HL-60 (cell line): ENCODE measurements at regions not wholly inside any gene's neighbourhood (a gene's known extent, or its start where the extent isn't known, plus 50 kb on each side); places are given as distances from the start of the nearest gene placed in this dataset.

Experiments
- DNase-seq, 2 experiments: peaks; one replicate each; pipeline ENCODE4 v3.0.0-alpha.2; 2010 to 2020; ENCODE audit warnings: low read depth in 1 of 2, low spot score in 1 of 2
- H3K27ac ChIP-seq: fragments of 250-450 bp; sonication (Bioruptor Pico); replicated peaks from 2 replicates; pipeline ENCODE4 v1.5.1; 2020; ENCODE audit warnings: mild to moderate bottlenecking, moderate library complexity
- H3K27me3 ChIP-seq: fragments of 250-450 bp; sonication (Bioruptor Pico); 2 replicates; pipeline ENCODE4 v1.5.1; 2021; ENCODE audit warnings: mild to moderate bottlenecking, moderate library complexity; ENCODE audit not compliant: insufficient read depth, poor library complexity, severe bottlenecking
- H3K4me3 ChIP-seq: replicated peaks from 2 replicates; pipeline ENCODE4 v1.5.1; 2011; ENCODE audit warnings: mild to moderate bottlenecking, control low read depth, low read length; ENCODE audit not compliant: insufficient read depth
- CTCF ChIP-seq: IDR thresholded peaks from one replicate; pipeline ENCODE4 v1.5.1; 2011; ENCODE audit warnings: low read length, control low read depth, inconsistent platforms; ENCODE audit not compliant: insufficient read depth
- GABPA ChIP-seq: IDR thresholded peaks from 2 replicates; pipeline ENCODE4 v1.6.1; 2012; ENCODE audit warnings: low read depth
- POLR2AphosphoS5 ChIP-seq: IDR thresholded peaks from 2 replicates; pipeline ENCODE4 v1.6.1; 2012; ENCODE audit warnings: low read depth
- REST ChIP-seq: IDR thresholded peaks from 2 replicates; pipeline ENCODE4 v1.6.1; 2012; ENCODE audit warnings: low read depth; ENCODE audit not compliant: insufficient replicate concordance
- SPI1 ChIP-seq: IDR thresholded peaks from 2 replicates; pipeline ENCODE4 v1.6.1; 2012; ENCODE audit warnings: low read depth, mild to moderate bottlenecking, borderline replicate concordance

- Histone ChIP-seq H3K27me3 (peaks cover 3% of the 10 kb centered on the region), H3K4me3 (no peak overlapping the region), H3K27ac (no peak overlapping the region)
- no peak for DNase-seq
- TF ChIP-seq SPI1 (no peak), GABPA (no peak), POLR2AphosphoS5 (no peak), CTCF (no peak), REST (no peak)
Observed at GRCh38 chr14:49286257-49286983, 299.8 kb downstream of the RPS29 start.

- no peak for DNase-seq
- Histone ChIP-seq H3K4me3 (no peak overlapping the region), H3K27me3 (peaks cover 3% of the 10 kb centered on the region), H3K27ac (no peak overlapping the region)
- TF ChIP-seq SPI1 (no peak), CTCF (no peak), REST (no peak), GABPA (no peak), POLR2AphosphoS5 (no peak)
Observed at GRCh38 chr14:49280566-49280965, 305.6 kb downstream of the RPS29 start.

GRCh38 chr14:49250517-49250916 is 335.7 kb downstream of the RPS29 start:
- Histone ChIP-seq H3K27me3 (no peaks in the 10 kb centered on the region), H3K27ac (no peak overlapping the region), H3K4me3 (no peak overlapping the region)
- TF ChIP-seq GABPA, result no peak
- no peak for TF ChIP-seq CTCF
- TF ChIP-seq POLR2AphosphoS5, result no peak
- TF ChIP-seq SPI1, result no peak
- TF ChIP-seq REST, result no peak
- DNase-seq, result no peak
